Adipocyte (in vitro differentiated cells): ENCODE measurements at regions not wholly inside any gene's neighbourhood (a gene's known extent, or its start where the extent isn't known, plus 50 kb on each side); places are given as distances from the start of the nearest gene placed in this dataset.

ENCODE experiments used
- DNase-seq: peaks from one replicate; pipeline ENCODE4 v3.0.0-alpha.2; 2015; ENCODE audit warnings: low read depth
- H3K27me3 ChIP-seq: replicated peaks from 2 replicates; pipeline ENCODE4 v1.7.0; 2013; ENCODE audit warnings: mild to moderate bottlenecking, low read length, moderate library complexity; ENCODE audit not compliant: control insufficient read depth, insufficient read depth
- H3K36me3 ChIP-seq: 2 replicates; pipeline ENCODE4 v1.7.0; 2013; ENCODE audit warnings: low read length, mild to moderate bottlenecking, moderate library complexity; ENCODE audit not compliant: control insufficient read depth, insufficient read depth, severe bottlenecking
- H3K4me1 ChIP-seq: 2 replicates; pipeline ENCODE4 v1.7.0; 2013; ENCODE audit warnings: mild to moderate bottlenecking, low read length, moderate library complexity; ENCODE audit not compliant: control insufficient read depth, insufficient read depth
- H3K4me3 ChIP-seq: 2 replicates; pipeline ENCODE4 v1.7.0; 2013; ENCODE audit warnings: mild to moderate bottlenecking, low read length, moderate library complexity
- H3K9ac ChIP-seq: 2 replicates; pipeline ENCODE4 v1.7.0; 2013; ENCODE audit warnings: mild to moderate bottlenecking, low read length, moderate library complexity
- H3K9me3 ChIP-seq: 2 replicates; pipeline ENCODE4 v1.7.0; 2013; ENCODE audit warnings: mild to moderate bottlenecking, low read length, moderate library complexity; ENCODE audit not compliant: control insufficient read depth

- Histone ChIP-seq H3K9ac (no peak overlapping the region), H3K27me3 (no peaks in the 10 kb centered on the region), H3K9me3 (no peaks in the 10 kb centered on the region), H3K4me1 (peaks cover 15% of the 10 kb centered on the region), H3K36me3 (no peaks in the 10 kb centered on the region), H3K4me3 (no peak overlapping the region)
- DNase-seq: no peak
Measured at GRCh38 chr13:97848886-97849285, 104.6 kb upstream of the IPO5 start.

- Histone ChIP-seq H3K36me3 (no peaks in the 10 kb centered on the region), H3K4me3 (no peak overlapping the region), H3K9me3 (no peaks in the 10 kb centered on the region), H3K9ac (no peak overlapping the region), H3K4me1 (peaks cover 18% of the 10 kb centered on the region), H3K27me3 (no peaks in the 10 kb centered on the region)
- DNase-seq: peak; percentile 56
Measured at GRCh38 chr13:97849305-97849704, 104.2 kb upstream of the IPO5 start.

GRCh38 chr13:97851269-97851668, 102.2 kb upstream of the IPO5 start:
- no peak for DNase-seq
- H3K27me3 ChIP-seq: no peaks in the 10 kb centered on the region

GRCh38 chr13:97852181-97852874, 101.1 kb upstream of the IPO5 start:
- DNase-seq: no peak
- Histone ChIP-seq H3K27me3 (no peaks in the 10 kb centered on the region), H3K4me1 (peaks cover 35% of the 10 kb centered on the region), H3K36me3 (no peaks in the 10 kb centered on the region), H3K4me3 (no peak overlapping the region), H3K9me3 (no peaks in the 10 kb centered on the region), H3K9ac (no peak overlapping the region)

More at GRCh38 chr13:97851269-97851668, 102.2 kb upstream of the IPO5 start:
- Histone ChIP-seq H3K9ac (no peak overlapping the region), H3K36me3 (no peaks in the 10 kb centered on the region), H3K4me1 (peaks cover 24% of the 10 kb centered on the region), H3K9me3 (no peaks in the 10 kb centered on the region), H3K4me3 (no peak overlapping the region)

GRCh38 chr13:97853550-97853949, 99.9 kb upstream of the IPO5 start:
- Histone ChIP-seq H3K4me1 (peaks cover 44% of the 10 kb centered on the region), H3K36me3 (no peaks in the 10 kb centered on the region), H3K27me3 (no peaks in the 10 kb centered on the region), H3K4me3 (no peak overlapping the region), H3K9ac (peak overlapping the region; percentile 44), H3K9me3 (no peaks in the 10 kb centered on the region)
- DNase-seq: peak; percentile 55

- DNase-seq: peak; percentile 96
Measured at GRCh38 chr13:97855570-97856303, 97.7 kb upstream of the IPO5 start.

GRCh38 chr13:97856304-97856675, 97.2 kb upstream of the IPO5 start:
- no peaks in the 10 kb centered on the region for H3K36me3 ChIP-seq

More at GRCh38 chr13:97855570-97856303, 97.7 kb upstream of the IPO5 start:
- peak overlapping the region; percentile 45 for H3K4me3 ChIP-seq
- H3K9ac ChIP-seq: peak overlapping the region; percentile 72
- no peaks in the 10 kb centered on the region for H3K9me3 ChIP-seq
- H3K4me1 ChIP-seq: peaks cover 41% of the 10 kb centered on the region
- no peaks in the 10 kb centered on the region for H3K27me3 ChIP-seq
- no peaks in the 10 kb centered on the region for H3K36me3 ChIP-seq

GRCh38 chr13:97858161-97858560, 95.3 kb upstream of the IPO5 start:
- no peak for DNase-seq
- no peaks in the 10 kb centered on the region for H3K9me3 ChIP-seq
- H3K9ac ChIP-seq: no peak overlapping the region

More at GRCh38 chr13:97856304-97856675, 97.2 kb upstream of the IPO5 start:
- Histone ChIP-seq H3K27me3 (no peaks in the 10 kb centered on the region), H3K4me3 (peak overlapping the region; percentile 25), H3K9me3 (no peaks in the 10 kb centered on the region), H3K4me1 (peaks cover 41% of the 10 kb centered on the region), H3K9ac (no peak overlapping the region)
- no peak for DNase-seq

GRCh38 chr13:97866346-97866745, 87.1 kb upstream of the IPO5 start:
- Histone ChIP-seq H3K9ac (no peak overlapping the region), H3K4me1 (no peaks in the 10 kb centered on the region), H3K27me3 (no peaks in the 10 kb centered on the region), H3K4me3 (no peak overlapping the region), H3K9me3 (peaks cover 6% of the 10 kb centered on the region), H3K36me3 (no peaks in the 10 kb centered on the region)
- DNase-seq: no peak

More at GRCh38 chr13:97858161-97858560, 95.3 kb upstream of the IPO5 start:
- Histone ChIP-seq H3K4me3 (no peak overlapping the region), H3K36me3 (no peaks in the 10 kb centered on the region), H3K27me3 (no peaks in the 10 kb centered on the region), H3K4me1 (peaks cover 39% of the 10 kb centered on the region)

- H3K36me3 ChIP-seq: no peaks in the 10 kb centered on the region
- H3K4me1 ChIP-seq: no peaks in the 10 kb centered on the region
- no peak overlapping the region for H3K9ac ChIP-seq
Measured at GRCh38 chr13:97866751-97867150, 86.7 kb upstream of the IPO5 start.

GRCh38 chr13:97873398-97873797, 80.1 kb upstream of the IPO5 start:
- Histone ChIP-seq H3K4me1 (peaks cover 3% of the 10 kb centered on the region), H3K4me3 (no peak overlapping the region)
- no peak for DNase-seq

More at GRCh38 chr13:97866751-97867150, 86.7 kb upstream of the IPO5 start:
- Histone ChIP-seq H3K27me3 (no peaks in the 10 kb centered on the region), H3K4me3 (no peak overlapping the region), H3K9me3 (peaks cover 6% of the 10 kb centered on the region)
- DNase-seq: no peak

More at GRCh38 chr13:97873398-97873797, 80.1 kb upstream of the IPO5 start:
- Histone ChIP-seq H3K9me3 (no peaks in the 10 kb centered on the region), H3K36me3 (no peaks in the 10 kb centered on the region), H3K27me3 (no peaks in the 10 kb centered on the region), H3K9ac (no peak overlapping the region)
